Tibial nerve (tissue), 4 donors: ENCODE measurements at regions not wholly inside any gene's neighbourhood (a gene's known extent, or its start where the extent isn't known, plus 50 kb on each side); places are given as distances from the start of the nearest gene placed in this dataset.

Experiments used
- DNase-seq, 2 donors: peaks; one replicate each; pipeline ENCODE4 v3.0.0-alpha.2; 2019; ENCODE audit warnings: low spot score in 2 of 2
- H3K27ac ChIP-seq, 4 donors: fragments of 200-600 bp; sonication (generic) in 3 of 4; one replicate each; pipeline ENCODE4 v1.5.1; 2017 to 2019; ENCODE audit warnings: mild to moderate bottlenecking in 1 of 4
- H3K27me3 ChIP-seq, 2 donors: fragments of 200-600 bp; sonication (generic) in 1 of 2; one replicate each; pipeline versions ENCODE4 v1.5.1 to v1.6.0; 2017 to 2019
- H3K36me3 ChIP-seq, 3 donors: fragments of 200-600 bp; sonication (generic); one replicate each; pipeline ENCODE4 v1.5.1; 2018 to 2019
- H3K4me1 ChIP-seq, 4 donors: fragments of 200-600 bp; sonication (generic) in 3 of 4; one replicate each; pipeline ENCODE4 v1.5.1; 2017 to 2019
- H3K4me3 ChIP-seq, 4 donors: fragments of 200-600 bp; sonication (generic) in 3 of 4; one replicate each; pipeline ENCODE4 v1.5.1; 2017 to 2019; ENCODE audit warnings: mild to moderate bottlenecking in 1 of 4, moderate library complexity in 1 of 4
- H3K9me3 ChIP-seq, 4 donors: fragments of 200-600 bp; sonication (generic) in 3 of 4; one replicate each; pipeline ENCODE4 v1.5.1; 2017 to 2019
- EP300 ChIP-seq, 2 donors: sonication (generic); formaldehyde crosslinking; IDR thresholded peaks; one replicate each; pipeline ENCODE4 v1.6.1; 2017; ENCODE audit warnings: antibody characterized with exemption in 2 of 2, mild to moderate bottlenecking in 1 of 2
- POLR2A ChIP-seq, 2 donors: fragments of 450-650 bp; IDR thresholded peaks; one replicate each; pipeline ENCODE4 v1.6.1; 2017; ENCODE audit warnings: antibody characterized with exemption in 2 of 2, mild to moderate bottlenecking in 2 of 2, moderate library complexity in 2 of 2
- WGBS, 2 donors: methylation state at CpG; one replicate each; pipeline ENCODE4 v1.1.5; 2018; 5-methylcytosine and 5-hydroxymethylcytosine counted together
- TF ChIP-seq, protein P1 (sequence below), 5 experiments: fragments of 200-600 bp in 3 of 5; fragments of 450-650 bp in 2 of 5; sonication (generic) in 3 of 5; IDR thresholded peaks; one replicate each; pipeline ENCODE4 v1.5.1; 2016 to 2019; ENCODE audit warnings: antibody characterized with exemption in 5 of 5, mild to moderate bottlenecking in 3 of 5, moderate library complexity in 2 of 5

DNA sequence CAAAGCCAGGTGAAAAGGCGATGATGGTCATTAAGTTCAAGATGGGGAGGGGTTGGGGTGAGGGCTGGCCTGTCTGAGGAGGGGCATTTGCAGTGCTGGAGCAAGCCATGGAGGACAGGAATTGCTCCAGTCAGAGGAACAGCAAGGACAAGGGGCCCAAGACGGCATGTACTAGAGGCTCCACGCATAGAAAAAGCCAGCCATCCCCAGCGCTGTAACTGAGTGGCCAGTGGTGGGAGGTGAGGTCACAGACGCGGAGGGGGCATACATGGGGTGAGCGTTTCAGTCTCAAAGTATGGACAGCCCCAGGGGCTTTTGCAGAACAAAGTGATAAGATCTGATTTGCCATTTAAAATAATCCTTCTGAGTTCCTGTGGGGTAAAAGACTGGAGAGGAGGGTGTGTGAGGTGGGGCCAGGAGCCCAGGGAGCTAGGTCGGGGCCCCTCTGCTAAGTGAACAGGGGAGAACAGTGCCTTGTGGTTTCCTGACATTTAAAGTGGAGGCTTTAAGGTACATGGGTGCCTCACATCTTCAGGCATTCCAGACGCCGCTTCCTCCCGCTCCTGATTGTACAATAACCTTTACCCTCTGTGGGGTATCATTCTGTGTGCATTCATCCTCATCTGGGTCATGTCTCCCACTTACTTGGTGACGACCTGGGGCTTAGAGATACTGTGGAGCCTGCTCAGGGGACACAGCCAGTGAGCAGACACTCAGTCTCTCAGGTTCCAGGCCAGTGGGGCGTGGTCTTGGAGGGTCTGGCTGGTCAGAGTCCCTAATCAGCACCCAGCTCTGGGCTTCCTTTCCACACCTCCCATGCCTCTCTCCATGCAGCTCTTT lies 105.6 kb upstream of the GPR26 start:
- TF ChIP-seq EP300 (IDR thresholded peaks at IDR 0.05) (no peak), POLR2A (IDR thresholded peaks at IDR 0.05) (no peak)
- TF ChIP-seq, protein P1, sequence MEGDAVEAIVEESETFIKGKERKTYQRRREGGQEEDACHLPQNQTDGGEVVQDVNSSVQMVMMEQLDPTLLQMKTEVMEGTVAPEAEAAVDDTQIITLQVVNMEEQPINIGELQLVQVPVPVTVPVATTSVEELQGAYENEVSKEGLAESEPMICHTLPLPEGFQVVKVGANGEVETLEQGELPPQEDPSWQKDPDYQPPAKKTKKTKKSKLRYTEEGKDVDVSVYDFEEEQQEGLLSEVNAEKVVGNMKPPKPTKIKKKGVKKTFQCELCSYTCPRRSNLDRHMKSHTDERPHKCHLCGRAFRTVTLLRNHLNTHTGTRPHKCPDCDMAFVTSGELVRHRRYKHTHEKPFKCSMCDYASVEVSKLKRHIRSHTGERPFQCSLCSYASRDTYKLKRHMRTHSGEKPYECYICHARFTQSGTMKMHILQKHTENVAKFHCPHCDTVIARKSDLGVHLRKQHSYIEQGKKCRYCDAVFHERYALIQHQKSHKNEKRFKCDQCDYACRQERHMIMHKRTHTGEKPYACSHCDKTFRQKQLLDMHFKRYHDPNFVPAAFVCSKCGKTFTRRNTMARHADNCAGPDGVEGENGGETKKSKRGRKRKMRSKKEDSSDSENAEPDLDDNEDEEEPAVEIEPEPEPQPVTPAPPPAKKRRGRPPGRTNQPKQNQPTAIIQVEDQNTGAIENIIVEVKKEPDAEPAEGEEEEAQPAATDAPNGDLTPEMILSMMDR (IDR thresholded peaks at IDR 0.05), result no peak
- H3K4me3 ChIP-seq, result no peak overlapping the region
- H3K27ac ChIP-seq, result no peak overlapping the region
- no peaks in the 10 kb centered on the region for H3K36me3 ChIP-seq
- WGBS, 2 donors, result 78 to 79% methylated on average over 13 of the region's 13 CpGs
- DNase-seq, result no peak
- H3K4me1 ChIP-seq, result peaks cover 0 to 12% (median 4%) of the 10 kb centered on the region in 4 donors
- H3K27me3 ChIP-seq, result peaks cover 0 to 4% of the 10 kb centered on the region in 2 donors
- H3K9me3 ChIP-seq, result no peaks in the 10 kb centered on the region

DNA sequence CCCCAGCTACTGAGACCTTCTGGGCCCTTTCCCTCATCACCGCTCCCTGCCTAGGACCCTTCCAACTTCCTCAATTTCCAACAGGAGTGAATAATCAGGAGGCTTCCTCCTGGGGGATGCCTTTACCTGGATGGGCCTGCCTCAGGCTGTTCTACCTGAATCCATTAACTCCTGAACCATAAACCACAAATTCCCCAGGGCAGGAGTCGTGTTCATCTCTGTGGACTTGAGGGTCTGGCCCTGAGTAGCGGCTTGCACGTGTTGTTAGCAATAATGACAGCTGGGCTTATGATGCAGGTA lies 105.1 kb upstream of the GPR26 start:
- no peaks in the 10 kb centered on the region for H3K9me3 ChIP-seq
- TF ChIP-seq, protein P1 (IDR thresholded peaks at IDR 0.05), result no peak
- H3K36me3 ChIP-seq, result no peaks in the 10 kb centered on the region
- H3K27me3 ChIP-seq, result peaks cover 0 to 4% of the 10 kb centered on the region in 2 donors
- no peak overlapping the region for H3K27ac ChIP-seq
- no peak overlapping the region for H3K4me3 ChIP-seq
- H3K4me1 ChIP-seq, result peaks cover 0 to 12% (median 4%) of the 10 kb centered on the region in 4 donors
- 73 to 76% methylated on average over 4 of the region's 4 CpGs for WGBS, 2 donors
- DNase-seq, result no peak

DNA sequence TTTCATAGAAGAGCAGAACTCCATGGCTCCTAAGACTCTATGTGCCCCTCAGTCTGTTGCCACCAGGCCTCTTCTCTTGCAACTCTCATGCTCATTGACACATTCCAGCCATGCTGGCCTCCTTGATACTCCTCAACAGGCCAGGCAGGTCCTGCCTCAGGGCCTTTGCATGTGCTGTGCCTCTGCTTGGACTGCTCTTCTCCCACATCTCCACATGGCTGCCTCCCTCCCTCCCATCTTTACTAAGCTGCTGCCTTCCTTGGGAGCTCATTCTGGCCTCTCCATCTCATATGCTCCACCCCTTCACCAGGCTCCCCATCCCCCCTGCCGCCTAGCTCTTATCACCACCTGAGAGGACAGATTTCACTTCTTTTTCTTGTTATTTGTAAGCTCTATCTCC lies 103.8 kb upstream of the GPR26 start:
- H3K27ac ChIP-seq, result no peak overlapping the region
- no peaks in the 10 kb centered on the region for H3K27me3 ChIP-seq
- WGBS, 2 donors, result 78 to 81% methylated on average over 1 of the region's 1 CpG
- TF ChIP-seq, protein P1 (IDR thresholded peaks at IDR 0.05), result no peak
- TF ChIP-seq POLR2A (IDR thresholded peaks at IDR 0.05) (no peak), EP300 (IDR thresholded peaks at IDR 0.05) (no peak)
- DNase-seq, result no peak
- H3K4me3 ChIP-seq, result no peak overlapping the region
- no peaks in the 10 kb centered on the region for H3K9me3 ChIP-seq
- H3K36me3 ChIP-seq, result no peaks in the 10 kb centered on the region
- H3K4me1 ChIP-seq, result peaks cover 0 to 12% (median 4%) of the 10 kb centered on the region in 4 donors

DNA sequence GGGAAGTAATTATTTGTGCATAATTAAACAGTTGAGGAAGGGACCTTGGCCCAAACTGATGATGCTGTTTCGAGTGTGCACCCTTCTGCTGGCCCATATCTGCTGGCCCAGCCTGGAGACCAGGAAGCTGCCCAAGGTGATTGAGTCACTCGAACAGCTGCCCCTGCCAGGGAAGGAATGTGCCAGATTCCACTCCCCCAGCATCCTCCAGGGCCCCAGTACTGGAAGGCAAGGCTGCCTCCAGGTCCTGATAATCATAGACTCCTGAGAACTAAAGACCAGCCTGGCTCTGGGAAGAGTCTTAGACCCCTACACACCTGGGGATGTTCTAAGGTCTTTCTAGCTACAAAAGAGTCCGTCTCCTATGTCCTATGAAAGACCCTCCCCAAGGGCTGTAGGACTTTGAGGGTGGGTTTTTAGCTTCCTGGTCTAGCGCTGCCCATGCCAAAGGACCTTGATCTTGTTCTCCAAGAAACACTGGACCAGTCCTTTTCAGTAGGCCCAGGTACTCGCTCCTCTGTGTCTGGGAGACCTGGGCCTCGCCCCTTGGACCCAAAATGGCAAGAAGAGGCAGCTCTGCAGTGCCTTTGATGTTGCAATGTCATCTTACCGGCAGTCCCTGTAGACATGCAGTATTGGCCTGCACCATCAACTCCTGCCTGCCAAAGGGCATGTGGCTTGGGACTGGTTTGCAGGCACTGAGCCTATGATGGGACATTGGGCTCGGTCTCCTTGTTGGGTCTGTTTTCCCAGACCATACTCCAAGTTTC lies 103.2 kb upstream of the GPR26 start:
- Histone ChIP-seq H3K36me3 (no peaks in the 10 kb centered on the region), H3K27ac (no peak overlapping the region), H3K4me3 (no peak overlapping the region), H3K4me1 (peaks cover 0 to 12% (median 4%) of the 10 kb centered on the region in 4 donors), H3K27me3 (peaks cover 0 to 4% of the 10 kb centered on the region in 2 donors), H3K9me3 (no peaks in the 10 kb centered on the region)
- 75 to 86% methylated on average over 7 to 8 of the region's 8 CpGs for WGBS, 2 donors
- DNase-seq, result no peak
- no peak for TF ChIP-seq POLR2A (IDR thresholded peaks at IDR 0.05)
- no peak for TF ChIP-seq EP300 (IDR thresholded peaks at IDR 0.05)
- TF ChIP-seq, protein P1 (IDR thresholded peaks at IDR 0.05), result no peak

DNA sequence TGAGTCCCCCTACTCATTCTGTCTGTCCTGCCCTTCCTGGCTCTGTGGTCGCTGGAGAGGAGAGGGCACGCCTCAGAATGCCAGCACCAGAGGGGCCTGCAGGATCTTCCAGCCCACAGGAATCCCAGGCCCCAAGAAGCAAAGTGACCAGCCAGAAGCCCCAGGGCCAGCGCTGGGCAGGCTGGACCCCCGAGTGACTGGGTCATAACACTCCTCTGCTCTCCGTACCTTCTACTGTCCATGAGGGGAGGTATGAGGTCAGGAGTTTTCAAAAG lies 102.6 kb upstream of the GPR26 start:
- no peaks in the 10 kb centered on the region for H3K9me3 ChIP-seq
- TF ChIP-seq, protein P1 (IDR thresholded peaks at IDR 0.05), result no peak
- TF ChIP-seq EP300 (IDR thresholded peaks at IDR 0.05) (no peak), POLR2A (IDR thresholded peaks at IDR 0.05) (no peak)
- 82 to 86% methylated on average over 5 of the region's 5 CpGs for WGBS, 2 donors

More for the DNA sequence above, 102.6 kb upstream of the GPR26 start:
- DNase-seq, result no peak
- no peak overlapping the region for H3K4me3 ChIP-seq
- no peaks in the 10 kb centered on the region for H3K36me3 ChIP-seq
- H3K27me3 ChIP-seq, result peaks cover 0 to 7% of the 10 kb centered on the region in 2 donors
- peaks cover 0 to 9% (median 4%) of the 10 kb centered on the region in 4 donors for H3K4me1 ChIP-seq
- no peak overlapping the region for H3K27ac ChIP-seq
